NCI-H526 treated with DMSO at 0.1 percent for 48 hours (cell line): ENCODE measurements at regions not wholly inside any gene's neighbourhood (a gene's known extent, or its start where the extent isn't known, plus 50 kb on each side); places are given as distances from the start of the nearest gene placed in this dataset.
"Not testable (repeated sequence)": the region's sequence is repeated elsewhere in the genome, so short reads cannot be mapped to it uniquely, and the experiment has no call there.

Source experiments
- DNase-seq: peaks from one replicate; lab custom pipeline; 2025; lab: John Stamatoyannopoulos, UW

- DNase-seq: not testable (repeated sequence)
Observed at GRCh38 chr18:1671710-1672109, 767.0 kb downstream of the ADCYAP1 start.

- no peak for DNase-seq
Observed at GRCh38 chr18:1676387-1676786, 771.7 kb downstream of the ADCYAP1 start.

- DNase-seq: no peak
Observed at GRCh38 chr18:1680108-1680507, 775.4 kb downstream of the ADCYAP1 start.

- DNase-seq: no peak
Observed at GRCh38 chr18:1691863-1692262, 787.2 kb downstream of the ADCYAP1 start.

DNA sequence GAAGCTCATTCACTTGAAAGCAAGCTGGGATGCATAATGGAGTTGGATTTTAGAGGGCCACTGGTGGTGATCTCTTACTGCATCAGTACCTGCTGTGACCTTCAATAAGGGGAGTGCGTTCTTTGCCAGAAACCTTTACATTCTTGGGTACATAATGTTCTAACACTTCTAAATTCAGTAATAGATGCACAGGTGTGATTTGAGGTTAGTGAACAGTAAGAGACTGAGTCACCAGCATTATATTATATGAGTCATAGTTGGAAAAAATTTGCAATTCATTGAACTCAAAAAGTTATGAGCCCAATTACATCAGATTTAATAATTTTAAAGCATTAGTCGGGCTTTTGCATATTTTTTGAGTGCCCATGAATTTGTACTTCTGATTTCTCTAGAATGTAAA is 803.3 kb downstream of the ADCYAP1 start:
- DNase-seq: no peak

DNA sequence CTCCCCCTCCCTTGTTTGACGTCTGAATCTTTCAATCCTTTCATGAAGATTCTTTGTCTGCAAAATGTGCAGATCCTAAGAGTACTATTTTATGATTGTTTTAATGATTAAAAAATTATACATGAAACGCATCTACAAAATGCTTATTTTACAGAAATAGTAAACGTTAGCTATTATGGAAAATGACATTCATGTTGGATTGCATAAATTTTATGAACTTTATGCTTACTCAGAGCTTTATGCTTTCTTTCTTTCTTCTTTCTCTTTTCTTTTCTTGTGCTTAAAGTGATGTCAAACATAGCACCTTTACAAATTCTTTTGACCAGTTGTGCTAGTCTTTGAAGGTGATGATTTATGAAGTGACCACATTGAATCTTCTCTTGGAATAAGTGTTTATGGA is 805.4 kb downstream of the ADCYAP1 start:
- no peak for DNase-seq

- DNase-seq: no peak
Observed at GRCh38 chr18:1732143-1732542, 827.5 kb downstream of the ADCYAP1 start.

- DNase-seq: no peak
Observed at GRCh38 chr18:1746131-1746530, 825.2 kb downstream of the METTL4 start.

DNA sequence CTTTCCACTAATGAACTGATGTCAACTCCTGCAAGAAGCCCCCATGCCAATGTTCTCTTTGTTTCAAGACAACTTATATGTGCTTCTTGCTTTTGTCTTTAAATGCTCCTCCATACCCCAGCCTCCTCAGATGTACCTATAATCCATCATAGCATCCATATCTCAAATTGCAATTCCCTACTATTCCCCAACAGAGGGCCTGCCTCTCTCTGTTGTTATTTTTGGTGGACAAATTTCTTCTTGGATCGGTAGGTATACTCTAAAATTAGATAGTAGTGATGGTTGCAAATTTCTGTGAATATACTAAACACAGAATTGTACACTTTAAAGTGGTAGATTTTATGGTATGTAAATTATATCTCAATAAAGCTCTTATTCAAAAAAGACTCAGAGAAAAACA is 820.1 kb downstream of the METTL4 start:
- DNase-seq: no peak

GRCh38 chr18:1760901-1761300 is 810.4 kb downstream of the METTL4 start:
- no peak for DNase-seq

- DNase-seq: no peak
Observed at GRCh38 chr18:1774261-1774660, 797.0 kb downstream of the METTL4 start.

DNA sequence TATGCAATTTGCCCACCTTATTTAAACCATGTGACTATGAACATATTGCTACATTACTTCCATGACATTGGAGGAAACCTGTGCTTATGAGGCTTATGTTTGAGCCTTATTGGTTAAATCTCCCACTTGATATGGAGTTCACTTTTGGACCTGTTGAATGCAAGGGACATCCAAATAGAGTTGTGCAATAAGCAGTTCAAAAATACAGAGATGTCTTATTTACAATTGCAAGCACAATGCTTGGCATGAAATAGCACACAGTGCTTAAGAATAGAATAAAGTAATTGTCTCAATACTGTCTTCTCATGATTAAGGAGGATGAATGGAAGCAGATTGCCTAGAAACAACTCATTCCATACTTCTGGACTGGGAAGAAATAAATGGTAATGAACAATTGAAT is 793.5 kb downstream of the METTL4 start:
- no peak for DNase-seq

DNA sequence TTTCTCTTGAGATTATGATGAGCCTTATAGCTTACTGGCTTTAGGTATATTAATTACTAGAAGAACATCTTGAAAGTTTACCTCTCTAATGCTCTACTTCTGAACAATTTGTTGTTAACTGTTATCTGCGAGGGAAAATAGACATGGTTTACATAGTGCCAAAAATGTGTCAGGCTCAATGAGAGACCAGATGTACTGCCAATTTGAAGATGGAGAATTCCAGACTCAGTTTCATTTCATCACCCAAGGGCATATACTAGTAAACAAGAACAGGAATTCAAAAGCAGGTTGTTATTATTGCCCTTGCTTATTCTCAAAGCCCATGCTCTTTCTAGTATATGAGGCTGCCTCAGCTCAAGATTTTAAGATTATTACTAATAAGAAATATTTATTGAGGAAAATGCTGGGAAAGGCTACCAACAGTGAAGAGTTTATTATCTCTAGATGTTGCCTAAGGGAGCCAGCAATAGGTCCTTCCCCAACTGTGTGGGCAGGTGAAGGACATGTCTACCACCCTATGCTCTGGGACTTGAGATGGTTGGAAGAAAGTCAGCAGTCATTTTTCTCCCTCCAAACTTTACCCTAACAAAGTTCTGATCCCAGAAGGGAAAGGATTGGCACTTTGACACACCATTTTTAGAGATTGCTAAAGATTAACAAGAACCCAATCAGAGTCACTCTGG is 792.7 kb downstream of the METTL4 start:
- no peak for DNase-seq

- DNase-seq: no peak
Observed at GRCh38 chr18:1779587-1779986, 791.7 kb downstream of the METTL4 start.

- no peak for DNase-seq
Observed at GRCh38 chr18:1784113-1784512, 787.2 kb downstream of the METTL4 start.

GRCh38 chr18:1785980-1786379 is 785.3 kb downstream of the METTL4 start:
- not testable (repeated sequence) for DNase-seq

- DNase-seq: no peak
Observed at GRCh38 chr18:1796636-1797035, 774.7 kb downstream of the METTL4 start.

- no peak for DNase-seq
Observed at GRCh38 chr18:1797235-1797634, 774.1 kb downstream of the METTL4 start.

DNA sequence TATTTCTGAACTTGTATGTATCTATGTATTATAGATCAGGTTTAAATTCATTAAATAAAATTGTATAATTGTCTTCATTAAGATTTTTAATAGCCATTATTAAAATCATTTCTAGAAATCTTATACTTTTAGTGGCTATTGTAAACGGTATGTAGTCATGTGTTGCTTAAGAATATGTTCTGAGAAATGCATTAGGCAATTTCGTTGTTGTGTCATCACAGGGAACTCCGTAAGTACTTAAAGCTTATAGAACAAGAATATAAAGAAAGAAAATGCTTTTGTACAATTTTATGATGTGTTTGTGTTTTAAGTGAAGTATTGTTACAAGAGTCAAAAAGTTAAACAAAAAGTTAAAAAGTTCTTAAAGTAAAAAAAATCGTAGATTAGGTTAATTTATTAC is 765.8 kb downstream of the METTL4 start:
- DNase-seq: no peak

DNA sequence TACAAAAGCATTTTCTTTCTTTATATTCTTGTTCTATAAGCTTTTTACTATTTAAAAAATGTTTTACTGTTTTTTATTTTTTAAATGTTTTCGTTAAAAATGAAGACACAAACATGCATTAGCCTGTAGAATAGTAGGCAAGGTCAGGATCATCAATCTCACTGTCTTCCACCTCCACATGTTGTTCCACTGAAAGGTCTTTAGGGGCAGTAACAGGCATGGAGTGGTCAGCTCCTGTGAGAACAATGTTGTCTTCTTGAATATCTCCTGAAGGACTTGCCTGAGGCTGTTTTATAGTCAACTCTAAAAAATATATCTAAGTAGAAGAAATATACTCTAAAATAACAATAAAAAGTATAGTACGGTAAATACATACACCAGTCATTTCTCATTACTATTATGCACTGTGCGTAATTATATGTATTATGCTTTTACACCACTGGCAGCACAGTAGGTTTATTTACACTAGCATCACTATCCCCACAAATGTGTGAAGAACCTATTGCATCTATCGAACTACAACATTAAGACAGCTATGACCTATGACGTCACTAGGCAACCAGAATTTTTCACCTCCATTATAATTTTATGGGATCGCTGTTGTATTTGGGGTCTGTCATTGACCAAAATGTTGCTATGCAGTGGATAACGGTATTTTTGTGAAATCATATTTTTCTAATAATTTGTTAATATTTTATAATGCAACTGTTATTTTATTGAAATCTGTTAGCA is 764.3 kb downstream of the METTL4 start:
- DNase-seq: no peak

DNA sequence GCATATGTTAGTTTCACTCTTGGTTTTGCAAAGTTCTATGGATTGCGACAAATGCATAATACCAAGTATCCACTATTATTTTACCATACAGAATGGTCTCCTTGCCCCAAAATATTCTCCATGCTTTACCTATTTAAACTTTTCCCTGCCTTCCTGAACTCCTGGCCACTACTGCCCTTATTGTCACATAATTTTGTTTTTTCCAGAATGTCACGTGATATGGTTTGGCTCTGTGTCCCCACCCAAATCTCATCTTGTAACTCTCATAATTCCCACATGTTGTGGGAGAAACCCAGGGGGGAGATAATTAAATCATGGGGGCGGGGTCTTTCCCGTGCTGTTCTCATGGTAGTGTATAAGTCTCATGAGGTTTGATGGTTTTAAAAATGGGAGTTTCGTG is 760.0 kb downstream of the METTL4 start:
- DNase-seq: no peak

GRCh38 chr18:1825296-1825695 is 746.0 kb downstream of the METTL4 start:
- DNase-seq: no peak

GRCh38 chr18:1840878-1841277 is 730.4 kb downstream of the METTL4 start:
- DNase-seq: no peak

GRCh38 chr18:1846640-1847039 is 724.7 kb downstream of the METTL4 start:
- no peak for DNase-seq
